GM23338 (cell line): ENCODE measurements at regions not wholly inside any gene's neighbourhood (a gene's known extent, or its start where the extent isn't known, plus 50 kb on each side); places are given as distances from the start of the nearest gene placed in this dataset.

Source experiments
- ATAC-seq: fragments of 200-7000 bp; cut with Tn5 transposase; 3 replicates; pipeline ENCODE4 v1.9.1; 2020
- DNase-seq: peaks from one replicate; pipeline ENCODE4 v3.0.0-alpha.2; 2015; ENCODE audit warnings: low spot score
- H2AFZ ChIP-seq: fragments of 200-600 bp; sonication (generic); 2 replicates; pipeline ENCODE4 v1.8.0; 2016; ENCODE audit warnings: antibody characterized with exemption, mild to moderate bottlenecking, moderate library complexity
- H3F3A ChIP-seq: fragments of 200-600 bp; sonication (generic); replicated peaks from 2 replicates; pipeline ENCODE4 v1.8.0; 2017; ENCODE audit warnings: antibody characterized with exemption, mixed run types, low read depth
- H3K27ac ChIP-seq: fragments of 200-600 bp; sonication (generic); 2 replicates; pipeline ENCODE4 v1.6.1; 2016; ENCODE audit warnings: low read depth
- H3K27me3 ChIP-seq: fragments of 200-600 bp; sonication (generic); 2 replicates; pipeline ENCODE4 v1.8.0; 2016; ENCODE audit warnings: mild to moderate bottlenecking, mixed run types, moderate library complexity; ENCODE audit not compliant: insufficient read depth
- H3K36me3 ChIP-seq: fragments of 200-600 bp; sonication (generic); 2 replicates; pipeline ENCODE4 v1.8.0; 2016; ENCODE audit warnings: mild to moderate bottlenecking; ENCODE audit not compliant: insufficient read depth
- H3K4me1 ChIP-seq: fragments of 200-600 bp; sonication (generic); 2 replicates; pipeline ENCODE4 v1.8.0; 2016; ENCODE audit warnings: mild to moderate bottlenecking, moderate library complexity; ENCODE audit not compliant: insufficient read depth
- H3K4me2 ChIP-seq: fragments of 200-600 bp; sonication (generic); 2 replicates; pipeline ENCODE4 v1.7.1; 2017; ENCODE audit warnings: mixed run types
- H3K4me3 ChIP-seq: fragments of 200-600 bp; sonication (generic); 2 replicates; pipeline ENCODE4 v1.6.1; 2016; ENCODE audit warnings: mixed run types
- H3K79me2 ChIP-seq: fragments of 200-600 bp; sonication (generic); replicated peaks from 2 replicates; pipeline ENCODE4 v1.8.0; 2017; ENCODE audit warnings: mild to moderate bottlenecking; ENCODE audit not compliant: insufficient read depth
- H3K9me2 ChIP-seq: fragments of 200-600 bp; sonication (generic); 2 replicates; pipeline ENCODE4 v1.8.0; 2017; ENCODE audit not compliant: insufficient read depth
- H4K20me1 ChIP-seq: fragments of 200-600 bp; sonication (generic); replicated peaks from 2 replicates; pipeline ENCODE4 v1.8.0; 2017; ENCODE audit warnings: mild to moderate bottlenecking; ENCODE audit not compliant: insufficient read depth
- H3K27ac Mint-ChIP-seq: 2 replicates; pipeline ENCODE4 v1.8.0; 2020; ENCODE audit warnings: inconsistent platforms, mild to moderate bottlenecking, moderate library complexity, mixed read lengths
- H3K27me3 Mint-ChIP-seq: 3 replicates; pipeline ENCODE4 v1.8.0; 2022; ENCODE audit warnings: low read depth, mild to moderate bottlenecking, moderate library complexity, mixed read lengths, inconsistent platforms; ENCODE audit not compliant: insufficient read depth, poor library complexity
- H3K36me3 Mint-ChIP-seq: 3 replicates; pipeline ENCODE4 v1.8.0; 2021; ENCODE audit warnings: low read depth, mild to moderate bottlenecking, inconsistent platforms, moderate library complexity, mixed read lengths
- H3K4me1 Mint-ChIP-seq: 3 replicates; pipeline ENCODE4 v1.8.0; 2020; ENCODE audit warnings: mild to moderate bottlenecking, inconsistent platforms, mixed read lengths
- H3K4me3 Mint-ChIP-seq: 3 replicates; pipeline ENCODE4 v1.8.0; 2021; ENCODE audit warnings: moderate library complexity, mild to moderate bottlenecking, inconsistent platforms, mixed read lengths
- H3K9me3 Mint-ChIP-seq: 3 replicates; pipeline ENCODE4 v1.8.0; 2020; ENCODE audit warnings: moderate library complexity, mild to moderate bottlenecking, inconsistent platforms, mixed read lengths
- CREB1 ChIP-seq: fragments of 250-450 bp; sonication (Bioruptor Pico); IDR thresholded peaks from 2 replicates; pipeline ENCODE4 v1.5.0; 2020; ENCODE audit warnings: low read depth, mild to moderate bottlenecking, moderate library complexity
- ETS1 ChIP-seq: IDR thresholded peaks from 2 replicates; pipeline ENCODE4 v1.6.1; 2016; ENCODE audit warnings: antibody characterized with exemption
- JUNB ChIP-seq: IDR thresholded peaks from one replicate; pipeline ENCODE4 v1.6.1; 2016; ENCODE audit warnings: antibody characterized with exemption; ENCODE audit not compliant: unreplicated experiment
- NANOG ChIP-seq: IDR thresholded peaks from 2 replicates; pipeline ENCODE4 v1.6.1; 2016; ENCODE audit warnings: antibody characterized with exemption, borderline replicate concordance
- REST ChIP-seq: IDR thresholded peaks from one replicate; pipeline ENCODE4 v1.6.1; 2018; ENCODE audit warnings: antibody characterized with exemption; ENCODE audit not compliant: unreplicated experiment
- ZNF114 ChIP-seq: fragments of 250-450 bp; sonication (Bioruptor Pico); IDR thresholded peaks from 2 replicates; pipeline ENCODE4 v1.5.0; 2020; ENCODE audit warnings: mild to moderate bottlenecking, moderate library complexity
- ZNF331 ChIP-seq: fragments of 250-450 bp; sonication (Bioruptor Pico); IDR thresholded peaks from 2 replicates; pipeline ENCODE4 v1.5.0; 2020; ENCODE audit warnings: low read depth, mild to moderate bottlenecking, moderate library complexity

- no peak overlapping the region for H3K27ac ChIP-seq
Measured at GRCh38 chrX:78574306-78574705, 84.8 kb downstream of the RTL3 start.

GRCh38 chrX:78573630-78574029 lies 85.5 kb downstream of the RTL3 start:
- no peaks in the 10 kb centered on the region for H3K4me1 Mint-ChIP-seq
- DNase-seq (no peak), ATAC-seq (no peak)
- H3K9me3 Mint-ChIP-seq, result no peaks in the 10 kb centered on the region
- Histone ChIP-seq H3F3A (no peaks in the 10 kb centered on the region), H3K27me3 (no peaks in the 10 kb centered on the region), H3K36me3 (no peaks in the 10 kb centered on the region), H3K27ac (no peak overlapping the region), H3K4me3 (no peak overlapping the region), H3K4me1 (no peaks in the 10 kb centered on the region), H3K9me2 (no peaks in the 10 kb centered on the region), H4K20me1 (no peaks in the 10 kb centered on the region), H3K4me2 (no peak overlapping the region), H2AFZ (no peak overlapping the region), H3K79me2 (no peaks in the 10 kb centered on the region)
- H3K36me3 Mint-ChIP-seq, result no peaks in the 10 kb centered on the region
- TF ChIP-seq ZNF331 (CRISPR knock-in tag), result no peak
- no peak overlapping the region for H3K4me3 Mint-ChIP-seq
- no peak overlapping the region for H3K27ac Mint-ChIP-seq
- H3K27me3 Mint-ChIP-seq, result no peaks in the 10 kb centered on the region

More at GRCh38 chrX:78574306-78574705, 84.8 kb downstream of the RTL3 start:
- no peaks in the 10 kb centered on the region for H3K36me3 Mint-ChIP-seq
- H3K4me1 ChIP-seq, result no peaks in the 10 kb centered on the region
- no peaks in the 10 kb centered on the region for H3K36me3 ChIP-seq
- H3K4me2 ChIP-seq, result no peak overlapping the region
- no peaks in the 10 kb centered on the region for H4K20me1 ChIP-seq
- H2AFZ ChIP-seq, result no peak overlapping the region
- no peak overlapping the region for H3K4me3 Mint-ChIP-seq
- no peaks in the 10 kb centered on the region for H3K9me3 Mint-ChIP-seq
- ATAC-seq (no peak), DNase-seq (no peak)
- H3K9me2 ChIP-seq, result no peaks in the 10 kb centered on the region
- H3K27me3 Mint-ChIP-seq, result no peaks in the 10 kb centered on the region
- H3K27ac Mint-ChIP-seq, result no peak overlapping the region
- no peaks in the 10 kb centered on the region for H3K27me3 ChIP-seq
- H3K79me2 ChIP-seq, result no peaks in the 10 kb centered on the region
- H3F3A ChIP-seq, result no peaks in the 10 kb centered on the region
- no peak for TF ChIP-seq REST
- TF ChIP-seq CREB1, result no peak
- TF ChIP-seq JUNB, result no peak
- no peak overlapping the region for H3K4me3 ChIP-seq
- H3K4me1 Mint-ChIP-seq, result no peaks in the 10 kb centered on the region

GRCh38 chrX:78571849-78572248 lies 87.3 kb downstream of the RTL3 start:
- no peaks in the 10 kb centered on the region for H3K4me1 Mint-ChIP-seq
- Histone ChIP-seq H2AFZ (no peak overlapping the region), H3K27me3 (no peaks in the 10 kb centered on the region), H3K4me2 (no peak overlapping the region), H3K27ac (no peak overlapping the region), H3K9me2 (no peaks in the 10 kb centered on the region), H3K36me3 (no peaks in the 10 kb centered on the region), H3K79me2 (no peaks in the 10 kb centered on the region), H3F3A (no peaks in the 10 kb centered on the region), H3K4me1 (no peaks in the 10 kb centered on the region), H4K20me1 (no peaks in the 10 kb centered on the region), H3K4me3 (no peak overlapping the region)
- DNase-seq, result no peak
- H3K27ac Mint-ChIP-seq, result no peak overlapping the region
- H3K27me3 Mint-ChIP-seq, result no peaks in the 10 kb centered on the region
- H3K9me3 Mint-ChIP-seq, result no peaks in the 10 kb centered on the region
- ATAC-seq, result no peak
- H3K36me3 Mint-ChIP-seq, result no peaks in the 10 kb centered on the region
- no peak overlapping the region for H3K4me3 Mint-ChIP-seq
- TF ChIP-seq ZNF114 (CRISPR knock-in tag), result no peak
- no peak for TF ChIP-seq NANOG
- no peak for TF ChIP-seq ETS1
